Gastrocnemius medialis (tissue), 4 donors: ENCODE measurements at regions not wholly inside any gene's neighbourhood (a gene's known extent, or its start where the extent isn't known, plus 50 kb on each side); places are given as distances from the start of the nearest gene placed in this dataset.
"Not testable (repeated sequence)": the region's sequence is repeated elsewhere in the genome, so short reads cannot be mapped to it uniquely, and the experiment has no call there.

Experiments
- ATAC-seq, 2 donors: fragments of 150-250 bp; one replicate each; pipeline ENCODE4 v1.9.1; 2016
- DNase-seq, 2 donors: peaks; one replicate each; pipeline ENCODE4 v3.0.0-alpha.2; 2019
- H3K27ac ChIP-seq, 4 donors: fragments of 200-600 bp; sonication (generic); 1 replicate in 1 of 4; 2 replicates in 3 of 4; pipeline ENCODE4 v1.5.1; 2016 to 2018; ENCODE audit warnings: mild to moderate bottlenecking in 2 of 4, moderate library complexity in 1 of 4
- H3K27me3 ChIP-seq, 3 donors: fragments of 200-600 bp; sonication (generic) in 2 of 3; 1 replicate in 1 of 3; 2 replicates in 2 of 3; pipeline versions ENCODE4 v1.5.1 to v1.6.0; 2016 to 2019; ENCODE audit warnings: mild to moderate bottlenecking in 1 of 3, moderate library complexity in 1 of 3
- H3K36me3 ChIP-seq, 2 donors: fragments of 200-600 bp; sonication (generic) in 1 of 2; one replicate each; pipeline ENCODE4 v1.5.1; 2017 to 2018
- H3K4me1 ChIP-seq, 2 donors: fragments of 200-600 bp; sonication (generic) in 1 of 2; one replicate each; pipeline ENCODE4 v1.5.1; 2016 to 2017; ENCODE audit warnings: mild to moderate bottlenecking in 2 of 2
- H3K4me3 ChIP-seq, 4 donors: fragments of 200-600 bp; sonication (generic) in 3 of 4; 1 replicate in 1 of 4; 2 replicates in 3 of 4; pipeline ENCODE4 v1.5.1; 2016 to 2019; ENCODE audit warnings: mild to moderate bottlenecking in 2 of 4
- H3K9me3 ChIP-seq, 3 donors: fragments of 200-600 bp; sonication (generic) in 2 of 3; 1 replicate in 1 of 3; 2 replicates in 2 of 3; pipeline ENCODE4 v1.5.1; 2016 to 2019
- CTCF ChIP-seq, 5 experiments: fragments of 450-650 bp in 3 of 5; fragments of 200-600 bp in 2 of 5; sonication (generic) in 2 of 5; IDR thresholded peaks in 4 of 5; conservative IDR thresholded peaks in 1 of 5; 1 replicate in 4 of 5; 2 replicates in 1 of 5; pipeline ENCODE4 v1.5.1; 2016 to 2019; ENCODE audit warnings: antibody characterized with exemption in 5 of 5, mild to moderate bottlenecking in 3 of 5, moderate library complexity in 3 of 5
- POLR2A ChIP-seq, 2 donors: fragments of 450-650 bp; IDR thresholded peaks; one replicate each; pipeline ENCODE4 v1.6.1; 2017; ENCODE audit warnings: antibody characterized with exemption in 2 of 2, mild to moderate bottlenecking in 2 of 2, moderate library complexity in 2 of 2
- in situ Hi-C, 4 donors: fragments of 200-750 bp; cut with MboI; loops; one replicate each; pipeline versions ENCODE4 v1.15.0 to v1.8.0; 2017; ENCODE audit warnings: low sequenced_read_pairs in 4 of 4
- intact Hi-C: fragments of 100-400 bp; cut with DNase I; formaldehyde crosslinking; loops from one replicate; pipeline ENCODE4 v1.15.1; 2023; ENCODE audit warnings: low total_unique reads

GRCh38 chr14:106026026-106026425 lies 499.6 kb downstream of the TMEM121 start:
- Histone ChIP-seq H3K9me3 (no peaks in the 10 kb centered on the region), H3K36me3 (no peaks in the 10 kb centered on the region), H3K4me3 (no peak overlapping the region), H3K4me1 (no peaks in the 10 kb centered on the region), H3K27ac (no peak overlapping the region), H3K27me3 (no peaks in the 10 kb centered on the region)
- no peak for ATAC-seq
- intact Hi-C loops (no loop called here), in situ Hi-C loops (no loop called here)
- TF ChIP-seq CTCF (IDR thresholded peaks at IDR 0.05 in 4 of 5, conservative IDR thresholded peaks at IDR 0.05 in 1 of 5) (no peak), POLR2A (IDR thresholded peaks at IDR 0.05) (no peak)
- DNase-seq = no peak

GRCh38 chr14:106027759-106028158 lies 501.4 kb downstream of the TMEM121 start:
- H3K27me3 ChIP-seq, H3K4me1 ChIP-seq, H3K36me3 ChIP-seq, intact Hi-C loops, ATAC-seq, H3K27ac ChIP-seq, H3K4me3 ChIP-seq, in situ Hi-C loops, DNase-seq, H3K9me3 ChIP-seq: not testable (repeated sequence)

- H3K27me3 ChIP-seq = no peaks in the 10 kb centered on the region
- in situ Hi-C loops (no loop called here), intact Hi-C loops (no loop called here)
These were observed 503.6 kb downstream of the TMEM121 start for GRCh38 chr14:106029959-106030358.

GRCh38 chr14:106037380-106037779 lies 511.0 kb downstream of the TMEM121 start:
- H3K4me3 ChIP-seq = no peak overlapping the region
- no peak for DNase-seq
- ATAC-seq = no peak
- in situ Hi-C loops (no loop called here), intact Hi-C loops (no loop called here)
- no peaks in the 10 kb centered on the region for H3K4me1 ChIP-seq
- TF ChIP-seq POLR2A (IDR thresholded peaks at IDR 0.05) (no peak), CTCF (IDR thresholded peaks at IDR 0.05 in 4 of 5, conservative IDR thresholded peaks at IDR 0.05 in 1 of 5) (no peak)
- no peaks in the 10 kb centered on the region for H3K9me3 ChIP-seq
- H3K27ac ChIP-seq = no peak overlapping the region
- H3K27me3 ChIP-seq = peaks cover 0 to 7% (median 0%) of the 10 kb centered on the region in 3 donors
- H3K36me3 ChIP-seq = no peaks in the 10 kb centered on the region

More at GRCh38 chr14:106029959-106030358, 503.6 kb downstream of the TMEM121 start:
- Histone ChIP-seq H3K9me3 (no peaks in the 10 kb centered on the region), H3K4me3 (no peak overlapping the region), H3K36me3 (no peaks in the 10 kb centered on the region), H3K27ac (no peak overlapping the region), H3K4me1 (no peaks in the 10 kb centered on the region)
- ATAC-seq (no peak), DNase-seq (no peak)
- TF ChIP-seq POLR2A (IDR thresholded peaks at IDR 0.05) = no peak
- no peak for TF ChIP-seq CTCF (IDR thresholded peaks at IDR 0.05 in 4 of 5, conservative IDR thresholded peaks at IDR 0.05 in 1 of 5)

GRCh38 chr14:106038263-106038662 lies 511.9 kb downstream of the TMEM121 start:
- Histone ChIP-seq H3K36me3 (no peaks in the 10 kb centered on the region), H3K27me3 (peaks cover 0 to 7% (median 0%) of the 10 kb centered on the region in 3 donors), H3K4me3 (no peak overlapping the region), H3K9me3 (no peaks in the 10 kb centered on the region), H3K4me1 (no peaks in the 10 kb centered on the region), H3K27ac (no peak overlapping the region)
- ATAC-seq (no peak), DNase-seq (no peak)
- TF ChIP-seq CTCF (IDR thresholded peaks at IDR 0.05 in 4 of 5, conservative IDR thresholded peaks at IDR 0.05 in 1 of 5) (no peak), POLR2A (IDR thresholded peaks at IDR 0.05) (no peak)
- intact Hi-C loops = no loop called here
- in situ Hi-C loops = no loop called here
